ENCODE measurements at regions not wholly inside any gene's neighbourhood (a gene's known extent, or its start where the extent isn't known, plus 50 kb on each side); places are given as distances from the start of the nearest gene placed in this dataset.

DNA sequence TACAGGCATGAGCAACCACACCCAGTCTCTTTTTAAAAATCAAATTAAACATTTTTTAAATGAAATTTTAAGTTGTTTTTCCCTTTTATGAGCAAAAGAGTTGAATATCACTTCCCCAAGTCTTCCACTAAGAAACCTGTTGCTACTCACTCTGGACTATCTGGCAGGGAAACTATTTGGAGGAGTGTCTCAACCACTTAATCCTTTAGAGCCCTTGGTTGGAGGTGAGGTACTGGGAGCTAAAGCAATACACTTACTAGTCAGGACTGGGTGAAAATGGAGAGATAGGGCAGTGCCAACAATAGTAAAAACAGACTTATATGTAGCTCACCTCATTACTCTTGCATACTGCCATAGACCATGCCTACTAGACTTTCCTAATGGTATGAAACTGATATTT, 135.5 kb downstream of the RND3 start:
- Histone ChIP-seq H3K27me3 (no peaks in the 10 kb centered on the region), H3K9me3 (no peaks in the 10 kb centered on the region), H3K4me3 (ENCODE audit: low read depth, low read length) (no peak overlapping the region), H3K36me3 (no peaks in the 10 kb centered on the region), H3K4me1 (no peaks in the 10 kb centered on the region)
- TF ChIP-seq, protein P1, sequence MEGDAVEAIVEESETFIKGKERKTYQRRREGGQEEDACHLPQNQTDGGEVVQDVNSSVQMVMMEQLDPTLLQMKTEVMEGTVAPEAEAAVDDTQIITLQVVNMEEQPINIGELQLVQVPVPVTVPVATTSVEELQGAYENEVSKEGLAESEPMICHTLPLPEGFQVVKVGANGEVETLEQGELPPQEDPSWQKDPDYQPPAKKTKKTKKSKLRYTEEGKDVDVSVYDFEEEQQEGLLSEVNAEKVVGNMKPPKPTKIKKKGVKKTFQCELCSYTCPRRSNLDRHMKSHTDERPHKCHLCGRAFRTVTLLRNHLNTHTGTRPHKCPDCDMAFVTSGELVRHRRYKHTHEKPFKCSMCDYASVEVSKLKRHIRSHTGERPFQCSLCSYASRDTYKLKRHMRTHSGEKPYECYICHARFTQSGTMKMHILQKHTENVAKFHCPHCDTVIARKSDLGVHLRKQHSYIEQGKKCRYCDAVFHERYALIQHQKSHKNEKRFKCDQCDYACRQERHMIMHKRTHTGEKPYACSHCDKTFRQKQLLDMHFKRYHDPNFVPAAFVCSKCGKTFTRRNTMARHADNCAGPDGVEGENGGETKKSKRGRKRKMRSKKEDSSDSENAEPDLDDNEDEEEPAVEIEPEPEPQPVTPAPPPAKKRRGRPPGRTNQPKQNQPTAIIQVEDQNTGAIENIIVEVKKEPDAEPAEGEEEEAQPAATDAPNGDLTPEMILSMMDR (IDR thresholded peaks at IDR 0.05; ENCODE audit: low read depth, low read length): no peak
- DNase-seq: no peak

DNA sequence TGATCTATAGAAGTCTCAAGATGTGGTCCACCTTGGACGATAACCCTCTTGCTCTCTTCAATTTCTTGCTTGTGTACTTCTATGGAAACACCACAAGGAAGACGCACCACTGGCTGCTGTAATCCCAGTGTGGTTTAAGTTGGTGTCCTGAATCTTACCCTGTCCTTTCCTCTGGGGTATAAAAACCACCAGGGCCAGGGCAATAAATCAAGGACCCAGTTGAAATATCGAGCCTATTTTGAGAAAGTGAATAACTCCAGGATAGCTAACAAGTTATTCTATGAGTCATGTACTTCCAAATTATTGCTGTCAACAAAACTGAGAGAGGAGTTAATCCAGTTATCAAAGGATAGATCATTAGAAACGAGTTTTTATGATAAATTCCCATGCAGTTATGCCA, 137.0 kb downstream of the RND3 start:
- no peaks in the 10 kb centered on the region for H3K36me3 ChIP-seq
- H3K9me3 ChIP-seq: no peaks in the 10 kb centered on the region
- DNase-seq: no peak
- no peaks in the 10 kb centered on the region for H3K27me3 ChIP-seq
- TF ChIP-seq, protein P1 (IDR thresholded peaks at IDR 0.05; ENCODE audit: low read depth, low read length): no peak
- no peak overlapping the region for H3K4me3 ChIP-seq (ENCODE audit: low read depth, low read length)
- no peaks in the 10 kb centered on the region for H3K4me1 ChIP-seq

DNA sequence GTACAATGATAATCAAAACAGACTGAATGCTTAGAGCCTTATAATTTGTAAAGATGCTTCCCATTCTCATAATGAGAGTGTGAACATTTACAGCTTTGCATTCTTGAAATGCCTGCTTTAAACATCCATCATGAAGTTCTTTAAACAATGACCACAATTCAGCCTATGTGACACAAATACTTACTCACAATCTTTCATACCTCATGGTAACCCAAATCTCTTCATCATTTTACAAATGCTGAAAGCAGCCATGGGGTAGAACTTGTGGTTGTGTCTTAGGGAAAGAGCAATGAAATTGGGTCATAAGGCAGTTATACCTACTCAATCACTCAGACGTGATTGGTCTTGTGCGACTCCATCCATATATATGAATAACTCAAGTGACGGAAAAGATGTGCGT, 140.7 kb downstream of the RND3 start:
- no peak for DNase-seq
- H3K9me3 ChIP-seq: no peaks in the 10 kb centered on the region
- H3K4me3 ChIP-seq (ENCODE audit: low read depth, low read length): no peak overlapping the region
- TF ChIP-seq, protein P1 (IDR thresholded peaks at IDR 0.05; ENCODE audit: low read depth, low read length): no peak
- no peaks in the 10 kb centered on the region for H3K36me3 ChIP-seq
- H3K4me1 ChIP-seq: no peaks in the 10 kb centered on the region
- no peaks in the 10 kb centered on the region for H3K27me3 ChIP-seq

DNA sequence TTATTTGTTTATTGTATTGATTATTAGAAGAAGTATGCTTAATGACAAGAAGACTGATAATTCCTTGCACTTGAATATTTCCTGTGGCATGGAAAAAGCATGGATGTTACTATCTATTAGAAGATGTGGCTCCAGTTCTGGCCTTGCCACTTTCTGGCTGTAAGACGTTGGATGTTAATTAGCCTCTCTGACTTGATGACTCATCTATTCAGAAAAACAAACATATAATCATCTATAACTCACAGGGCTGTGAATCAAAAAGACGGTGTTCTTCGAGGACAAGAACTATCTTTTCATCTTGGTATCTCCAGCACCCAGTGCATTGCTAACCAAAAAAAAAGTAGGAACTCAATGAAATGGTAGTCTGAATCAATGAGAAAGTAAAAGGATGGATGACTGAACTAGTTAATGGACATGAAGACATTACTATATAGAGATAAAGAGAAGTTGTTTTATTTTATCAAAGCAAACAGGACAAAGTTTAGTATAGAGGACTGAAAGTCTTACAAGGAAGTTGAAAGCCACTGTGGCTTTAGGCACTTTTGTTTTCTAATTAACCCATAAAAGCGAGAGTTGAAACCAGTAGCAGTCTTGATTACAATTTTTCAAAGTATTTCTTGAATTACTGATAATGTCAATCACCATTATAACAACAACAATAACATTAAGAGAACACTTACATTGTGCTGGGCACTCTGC, 145.3 kb downstream of the RND3 start:
- Histone ChIP-seq H3K9me3 (no peaks in the 10 kb centered on the region), H3K4me3 (ENCODE audit: low read depth, low read length) (no peak overlapping the region), H3K36me3 (no peaks in the 10 kb centered on the region), H3K27me3 (no peaks in the 10 kb centered on the region), H3K4me1 (no peaks in the 10 kb centered on the region)
- TF ChIP-seq, protein P1 (IDR thresholded peaks at IDR 0.05; ENCODE audit: low read depth, low read length): no peak
- DNase-seq: no peak

DNA sequence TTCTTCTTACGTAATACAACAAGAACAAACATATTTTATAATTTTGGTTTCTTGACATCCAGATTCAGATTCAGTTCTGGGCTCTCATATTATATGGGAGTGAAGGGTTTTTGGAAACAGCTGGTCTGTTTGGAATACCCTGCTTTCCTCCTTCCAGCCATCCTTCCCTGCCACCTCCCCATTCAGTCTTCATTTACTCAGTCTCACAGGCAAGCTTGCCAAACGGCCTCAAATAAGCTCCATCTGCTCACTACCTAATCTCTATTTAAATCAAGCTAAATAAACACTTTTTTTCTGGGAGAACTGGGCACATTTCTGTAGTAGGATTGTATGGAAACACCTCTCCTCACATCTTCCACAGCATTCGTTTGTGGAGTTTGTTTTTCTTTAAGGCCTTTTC, 147.5 kb downstream of the RND3 start:
- Histone ChIP-seq H3K4me1 (no peaks in the 10 kb centered on the region), H3K9me3 (no peaks in the 10 kb centered on the region), H3K4me3 (ENCODE audit: low read depth, low read length) (no peak overlapping the region), H3K36me3 (no peaks in the 10 kb centered on the region), H3K27me3 (no peaks in the 10 kb centered on the region)
- TF ChIP-seq, protein P1 (IDR thresholded peaks at IDR 0.05; ENCODE audit: low read depth, low read length): no peak
- DNase-seq: no peak

DNA sequence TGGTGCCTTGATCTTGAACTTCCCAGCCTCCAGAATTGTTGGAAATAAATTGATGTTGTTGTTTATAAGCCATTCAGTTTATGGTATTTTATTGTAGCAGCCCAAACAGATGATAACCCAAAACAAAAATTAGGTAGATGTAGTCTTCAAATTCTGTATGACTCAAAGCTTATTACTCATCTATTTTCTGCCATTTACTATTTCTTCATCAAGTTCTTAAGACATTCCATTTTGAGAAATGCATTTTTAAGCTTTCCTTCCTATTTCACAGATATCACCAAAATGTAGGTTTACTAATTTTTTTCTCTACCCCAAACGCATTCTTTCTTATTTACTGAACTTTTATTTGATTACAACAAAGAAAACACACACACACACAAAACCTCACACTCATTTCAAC, 148.2 kb downstream of the RND3 start:
- no peak for DNase-seq
- H3K36me3 ChIP-seq: no peaks in the 10 kb centered on the region
- no peak overlapping the region for H3K4me3 ChIP-seq (ENCODE audit: low read depth, low read length)
- TF ChIP-seq, protein P1 (IDR thresholded peaks at IDR 0.05; ENCODE audit: low read depth, low read length): no peak
- H3K27me3 ChIP-seq: no peaks in the 10 kb centered on the region
- no peaks in the 10 kb centered on the region for H3K9me3 ChIP-seq
- H3K4me1 ChIP-seq: no peaks in the 10 kb centered on the region

All from BE2C (cell line).